ENCODE measurements at regions not wholly inside any gene's neighbourhood (a gene's known extent, or its start where the extent isn't known, plus 50 kb on each side); places are given as distances from the start of the nearest gene placed in this dataset.
"Not testable (repeated sequence)": the region's sequence is repeated elsewhere in the genome, so short reads cannot be mapped to it uniquely, and the experiment has no call there.

DNA sequence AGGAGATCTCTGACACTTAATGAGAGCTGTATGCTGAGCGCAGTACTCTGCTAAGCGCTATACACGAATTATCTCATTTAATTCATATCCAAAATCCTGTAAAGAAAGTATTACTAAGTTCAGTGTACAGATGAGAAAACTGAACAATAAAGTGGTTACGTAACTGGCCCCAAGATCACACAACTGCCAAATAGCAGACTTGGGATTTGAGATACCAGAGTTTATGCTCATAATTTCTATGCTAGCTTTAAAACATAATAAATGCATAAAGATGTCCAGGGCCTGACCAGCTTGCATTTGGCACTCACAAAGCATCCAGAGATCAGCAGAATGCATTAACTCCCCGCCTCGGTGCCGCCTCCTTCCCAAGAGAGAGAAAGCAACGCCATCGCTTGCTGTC is 83.2 kb upstream of the PWP1 start:
- FAIRE-seq = no peak
- DNase-seq (ENCODE audit: insufficient read length, low spot score) = no peak
- TF ChIP-seq, protein P1, sequence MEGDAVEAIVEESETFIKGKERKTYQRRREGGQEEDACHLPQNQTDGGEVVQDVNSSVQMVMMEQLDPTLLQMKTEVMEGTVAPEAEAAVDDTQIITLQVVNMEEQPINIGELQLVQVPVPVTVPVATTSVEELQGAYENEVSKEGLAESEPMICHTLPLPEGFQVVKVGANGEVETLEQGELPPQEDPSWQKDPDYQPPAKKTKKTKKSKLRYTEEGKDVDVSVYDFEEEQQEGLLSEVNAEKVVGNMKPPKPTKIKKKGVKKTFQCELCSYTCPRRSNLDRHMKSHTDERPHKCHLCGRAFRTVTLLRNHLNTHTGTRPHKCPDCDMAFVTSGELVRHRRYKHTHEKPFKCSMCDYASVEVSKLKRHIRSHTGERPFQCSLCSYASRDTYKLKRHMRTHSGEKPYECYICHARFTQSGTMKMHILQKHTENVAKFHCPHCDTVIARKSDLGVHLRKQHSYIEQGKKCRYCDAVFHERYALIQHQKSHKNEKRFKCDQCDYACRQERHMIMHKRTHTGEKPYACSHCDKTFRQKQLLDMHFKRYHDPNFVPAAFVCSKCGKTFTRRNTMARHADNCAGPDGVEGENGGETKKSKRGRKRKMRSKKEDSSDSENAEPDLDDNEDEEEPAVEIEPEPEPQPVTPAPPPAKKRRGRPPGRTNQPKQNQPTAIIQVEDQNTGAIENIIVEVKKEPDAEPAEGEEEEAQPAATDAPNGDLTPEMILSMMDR (IDR thresholded peaks at IDR 0.05; ENCODE audit: insufficient read depth, missing control alignments) = no peak

- TF ChIP-seq, protein P1 (IDR thresholded peaks at IDR 0.05; ENCODE audit: insufficient read depth, missing control alignments) = no peak
- FAIRE-seq (no peak), DNase-seq (ENCODE audit: insufficient read length, low spot score) (no peak)
Measured at GRCh38 chr12:107605293-107605692, 80.3 kb upstream of the PWP1 start.

- TF ChIP-seq, protein P1 (IDR thresholded peaks at IDR 0.05; ENCODE audit: insufficient read depth, missing control alignments) = peak; percentile 96
- peak; percentile 71 for DNase-seq (ENCODE audit: insufficient read length, low spot score)
- no peak for FAIRE-seq
Measured at GRCh38 chr12:107607464-107608392, 77.9 kb upstream of the PWP1 start.

GRCh38 chr12:107608779-107609178 is 76.8 kb upstream of the PWP1 start:
- not testable (repeated sequence) for FAIRE-seq; DNase-seq (ENCODE audit: insufficient read length, low spot score)

DNA sequence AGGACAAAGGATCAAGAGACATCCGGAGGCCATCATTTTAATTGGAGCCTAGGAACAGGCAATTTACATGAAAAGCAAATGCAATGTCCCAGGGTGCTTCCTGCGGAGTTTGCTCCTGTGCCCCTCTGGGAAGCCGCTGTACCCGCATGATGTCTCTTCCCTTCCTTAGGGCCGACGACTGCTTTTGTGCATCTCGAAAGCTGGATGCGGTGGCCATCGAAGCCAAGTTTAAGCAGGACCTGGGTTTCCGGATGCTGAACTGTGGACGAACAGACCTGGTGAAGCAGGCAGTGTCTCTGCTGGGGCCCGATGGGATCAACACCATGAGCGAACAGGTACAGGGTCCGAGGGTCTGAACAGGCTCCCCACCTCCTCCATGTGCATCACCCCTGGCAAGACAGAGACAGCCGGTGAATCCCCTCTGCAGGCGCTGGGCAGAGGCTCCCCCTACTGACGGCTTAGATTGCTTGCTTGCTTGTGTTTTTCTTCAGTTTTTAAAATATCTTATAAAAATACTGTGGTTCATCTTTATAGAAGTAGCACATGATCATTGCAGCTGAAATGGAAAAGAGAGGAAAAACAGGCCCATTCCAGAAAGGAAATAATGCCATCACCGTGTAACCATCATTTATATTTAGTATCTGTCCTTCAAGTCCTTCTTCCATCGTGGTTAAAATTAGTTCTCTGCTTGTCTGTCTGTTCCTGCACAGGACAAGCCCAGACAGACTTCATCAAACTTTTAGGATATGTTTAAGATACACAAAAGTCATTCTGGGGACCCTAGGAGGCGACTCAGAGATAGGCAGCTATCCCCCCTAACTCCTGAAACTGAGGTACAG is 75.4 kb upstream of the PWP1 start:
- FAIRE-seq (no peak), DNase-seq (ENCODE audit: insufficient read length, low spot score) (peak; percentile 41)
- TF ChIP-seq, protein P1 (IDR thresholded peaks at IDR 0.05; ENCODE audit: insufficient read depth, missing control alignments) = peak; percentile 68

DNA sequence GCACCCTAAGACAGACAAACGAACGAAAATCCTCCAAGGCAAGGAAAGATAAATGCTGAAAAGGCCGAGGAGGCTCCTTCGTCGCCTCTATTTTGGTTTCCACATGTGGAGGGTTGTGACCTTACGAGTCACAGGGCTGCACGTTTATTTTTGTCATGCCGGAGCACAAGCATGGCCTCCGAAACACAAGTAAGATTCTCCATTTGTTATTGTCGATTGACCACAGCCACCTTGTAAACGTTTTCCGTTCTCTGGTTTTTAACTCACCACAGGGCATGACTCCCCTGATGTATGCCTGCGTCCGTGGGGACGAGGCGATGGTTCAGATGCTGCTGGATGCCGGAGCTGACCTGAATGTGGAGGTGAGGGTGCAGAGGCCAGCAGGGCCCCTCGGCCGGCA is 73.1 kb upstream of the PWP1 start:
- FAIRE-seq = no peak
- TF ChIP-seq, protein P1 (IDR thresholded peaks at IDR 0.05; ENCODE audit: insufficient read depth, missing control alignments) = no peak
- DNase-seq (ENCODE audit: insufficient read length, low spot score) = no peak

DNA sequence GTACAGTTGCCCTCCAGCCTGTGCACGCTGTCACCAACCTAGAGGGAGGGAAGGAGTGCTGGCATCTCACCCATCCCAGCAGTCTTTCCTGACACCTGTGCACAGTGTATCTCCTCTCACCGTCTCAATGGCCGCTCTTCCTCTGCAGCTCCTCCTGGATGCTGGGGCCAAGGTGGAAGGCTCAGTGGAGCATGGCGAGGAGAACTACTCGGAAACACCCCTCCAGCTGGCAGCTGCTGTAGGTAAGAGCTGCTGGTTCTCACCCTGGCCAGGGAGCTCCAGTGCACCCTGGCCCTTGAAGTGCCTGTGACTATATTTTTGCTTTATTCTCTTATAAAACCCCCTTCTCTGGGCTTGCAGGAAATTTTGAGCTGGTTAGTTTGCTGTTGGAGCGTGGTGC is 68.7 kb upstream of the PWP1 start:
- DNase-seq (ENCODE audit: insufficient read length, low spot score) = no peak
- FAIRE-seq = no peak
- TF ChIP-seq, protein P1 (IDR thresholded peaks at IDR 0.05; ENCODE audit: insufficient read depth, missing control alignments) = no peak
